Mammary epithelial cell (primary cell): ENCODE measurements at regions not wholly inside any gene's neighbourhood (a gene's known extent, or its start where the extent isn't known, plus 50 kb on each side); places are given as distances from the start of the nearest gene placed in this dataset.

ENCODE experiments used
- EZH2 ChIP-seq: IDR thresholded peaks from 2 replicates; pipeline ENCODE4 v1.6.1; 2012; ENCODE audit warnings: low read length, inconsistent platforms, borderline replicate concordance
- TF ChIP-seq, protein P1 (sequence below), 2 donors: IDR thresholded peaks in 1 of 2; conservative IDR thresholded peaks in 1 of 2; 2 replicates each; pipeline ENCODE4 v1.5.1; 2011 to 2012; ENCODE audit warnings: inconsistent platforms in 2 of 2, low read length in 2 of 2, mild to moderate bottlenecking in 2 of 2, control low read depth in 1 of 2, low read depth in 1 of 2; ENCODE audit not compliant: insufficient read depth in 1 of 2; ENCODE audit errors: extremely low read depth in 1 of 2

DNA sequence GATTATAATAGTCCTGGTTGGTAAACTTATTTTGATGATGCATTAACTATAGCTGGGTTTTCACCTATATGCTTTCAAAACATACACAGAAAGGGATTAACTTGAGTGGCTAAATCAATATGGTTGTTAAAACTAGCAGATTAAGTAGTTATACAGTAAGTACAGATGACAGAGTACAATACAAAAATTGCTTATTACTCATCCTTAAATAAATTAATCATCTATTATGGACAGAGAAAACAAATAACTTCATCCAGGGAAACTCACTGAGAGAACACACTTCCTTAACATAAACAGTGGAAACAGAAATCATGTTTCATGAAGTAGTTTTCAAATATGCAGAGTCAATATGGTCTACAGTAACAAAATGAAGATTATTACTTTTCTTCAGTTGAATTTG is 133.4 kb downstream of the AREG start:
- TF ChIP-seq, protein P1, sequence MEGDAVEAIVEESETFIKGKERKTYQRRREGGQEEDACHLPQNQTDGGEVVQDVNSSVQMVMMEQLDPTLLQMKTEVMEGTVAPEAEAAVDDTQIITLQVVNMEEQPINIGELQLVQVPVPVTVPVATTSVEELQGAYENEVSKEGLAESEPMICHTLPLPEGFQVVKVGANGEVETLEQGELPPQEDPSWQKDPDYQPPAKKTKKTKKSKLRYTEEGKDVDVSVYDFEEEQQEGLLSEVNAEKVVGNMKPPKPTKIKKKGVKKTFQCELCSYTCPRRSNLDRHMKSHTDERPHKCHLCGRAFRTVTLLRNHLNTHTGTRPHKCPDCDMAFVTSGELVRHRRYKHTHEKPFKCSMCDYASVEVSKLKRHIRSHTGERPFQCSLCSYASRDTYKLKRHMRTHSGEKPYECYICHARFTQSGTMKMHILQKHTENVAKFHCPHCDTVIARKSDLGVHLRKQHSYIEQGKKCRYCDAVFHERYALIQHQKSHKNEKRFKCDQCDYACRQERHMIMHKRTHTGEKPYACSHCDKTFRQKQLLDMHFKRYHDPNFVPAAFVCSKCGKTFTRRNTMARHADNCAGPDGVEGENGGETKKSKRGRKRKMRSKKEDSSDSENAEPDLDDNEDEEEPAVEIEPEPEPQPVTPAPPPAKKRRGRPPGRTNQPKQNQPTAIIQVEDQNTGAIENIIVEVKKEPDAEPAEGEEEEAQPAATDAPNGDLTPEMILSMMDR (conservative IDR thresholded peaks at IDR 0.05 in 1 of 2, IDR thresholded peaks at IDR 0.05 in 1 of 2; ENCODE audit: extremely low read depth in 1 of 2, insufficient read depth in 1 of 2, low read depth in 1 of 2, low read length in 2 of 2): no peak
- no peak for TF ChIP-seq EZH2
